Naive thymus-derived CD8-positive, alpha-beta T cell (primary cell): ENCODE measurements at regions not wholly inside any gene's neighbourhood (a gene's known extent, or its start where the extent isn't known, plus 50 kb on each side); places are given as distances from the start of the nearest gene placed in this dataset.
"Not testable (repeated sequence)": the region's sequence is repeated elsewhere in the genome, so short reads cannot be mapped to it uniquely, and the experiment has no call there.

Experiments used
- ATAC-seq, 2 donors: fragments of 150-1000 bp; cut with Tn5 transposase in 1 of 2; sonication (Bioruptor Pico), chemical (Tn5 transposase) in 1 of 2; 1 replicate in 1 of 2; 2 replicates in 1 of 2; pipeline ENCODE4 v1.10.0; 2021; ENCODE audit warnings: mild to moderate bottlenecking in 2 of 2, moderate library complexity in 2 of 2
- POLR2A ChIA-PET: fragments of 350-600 bp; sonication (Branson Sonifier 250); formaldehyde crosslinking; loops from one replicate; lab custom pipeline; 2021; ENCODE audit warnings: antibody characterized with exemption; lab: Charles Lee
- DNase-seq, 10 donors: peaks; one replicate each; pipeline versions ENCODE4 v3.0.0 to v3.0.0-alpha.2; 2020 to 2022
- H3K27ac Mint-ChIP-seq, 10 donors: one replicate each; pipeline ENCODE4 v1.8.0; 2020 to 2022; ENCODE audit warnings: mild to moderate bottlenecking in 10 of 10, mixed read lengths in 10 of 10, moderate library complexity in 4 of 10, inconsistent platforms in 1 of 10
- H3K27me3 Mint-ChIP-seq, 5 donors: one replicate each; pipeline ENCODE4 v1.8.0; 2021 to 2022; ENCODE audit warnings: mixed read lengths in 5 of 5
- H3K36me3 Mint-ChIP-seq, 3 donors: one replicate each; pipeline ENCODE4 v1.8.0; 2020 to 2022; ENCODE audit warnings: mixed read lengths in 3 of 3, mild to moderate bottlenecking in 2 of 3, inconsistent platforms in 1 of 3
- H3K4me1 Mint-ChIP-seq, 4 donors: one replicate each; pipeline ENCODE4 v1.8.0; 2021 to 2022; ENCODE audit warnings: mixed read lengths in 4 of 4
- H3K4me3 Mint-ChIP-seq, 10 donors: one replicate each; pipeline ENCODE4 v1.8.0; 2020 to 2022; ENCODE audit warnings: mild to moderate bottlenecking in 10 of 10, mixed read lengths in 10 of 10, moderate library complexity in 6 of 10, inconsistent platforms in 1 of 10
- H3K9me3 Mint-ChIP-seq, 9 donors: one replicate each; pipeline ENCODE4 v1.8.0; 2020 to 2022; ENCODE audit warnings: mixed read lengths in 9 of 9, mild to moderate bottlenecking in 3 of 9, inconsistent platforms in 1 of 9, moderate library complexity in 1 of 9

GRCh38 chr7:73161727-73162126 is 75.9 kb upstream of the SPDYE9 start:
- not testable (repeated sequence) for H3K27ac Mint-ChIP-seq, H3K4me3 Mint-ChIP-seq

GRCh38 chr7:73157169-73157661 is 71.4 kb upstream of the SPDYE9 start:
- DNase-seq, H3K4me1 Mint-ChIP-seq, ATAC-seq, H3K36me3 Mint-ChIP-seq, H3K4me3 Mint-ChIP-seq, H3K9me3 Mint-ChIP-seq, H3K27me3 Mint-ChIP-seq, POLR2A ChIA-PET, H3K27ac Mint-ChIP-seq: not testable (repeated sequence)

More at GRCh38 chr7:73161727-73162126, 75.9 kb upstream of the SPDYE9 start:
- H3K9me3 Mint-ChIP-seq, H3K27me3 Mint-ChIP-seq, H3K36me3 Mint-ChIP-seq, POLR2A ChIA-PET, ATAC-seq, DNase-seq, H3K4me1 Mint-ChIP-seq: not testable (repeated sequence)

DNA sequence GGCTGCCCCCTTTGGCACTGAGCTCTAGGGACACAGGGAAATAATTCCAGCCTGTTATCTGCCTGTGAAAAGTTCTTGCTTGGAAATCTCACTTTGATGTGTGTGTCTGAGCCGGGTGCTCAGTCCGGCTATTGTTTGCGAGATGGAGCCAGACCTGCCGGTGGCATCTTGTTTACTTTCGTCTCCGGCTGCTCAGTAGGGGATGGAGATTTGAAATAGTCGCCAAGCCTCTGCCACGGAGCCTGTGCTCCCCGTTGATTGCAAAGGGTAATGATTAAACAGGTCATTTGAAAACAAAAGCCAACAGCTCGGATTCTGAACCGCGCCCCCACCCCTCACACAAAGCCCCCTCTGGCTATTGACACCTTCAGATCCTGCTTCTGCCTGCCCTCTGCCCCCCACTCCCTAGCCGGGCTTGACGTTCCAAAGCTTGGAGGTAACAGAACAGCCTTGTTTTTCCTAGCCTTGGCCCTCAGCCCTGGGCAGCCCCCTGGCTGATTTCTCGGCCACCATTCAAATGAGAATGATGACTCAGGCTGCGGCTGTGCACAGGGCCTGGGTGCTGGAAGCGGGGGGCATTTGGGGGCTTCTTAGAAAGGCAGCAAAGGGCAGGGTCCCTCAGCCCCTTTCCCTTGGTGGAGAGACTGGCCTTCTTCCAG is 70.8 kb upstream of the SPDYE9 start:
- H3K27ac Mint-ChIP-seq, result peak overlapping the region in 1 of 10 donors; percentile 94
- ATAC-seq, H3K9me3 Mint-ChIP-seq, H3K36me3 Mint-ChIP-seq, H3K27me3 Mint-ChIP-seq, DNase-seq, H3K4me3 Mint-ChIP-seq, H3K4me1 Mint-ChIP-seq: not testable (repeated sequence)
- POLR2A ChIA-PET, result interaction anchor here (0.7 kb wide), 1 partner anchor 527 kb away, joined by 3 read pairs; no protein-coding TSS in a partner anchor

DNA sequence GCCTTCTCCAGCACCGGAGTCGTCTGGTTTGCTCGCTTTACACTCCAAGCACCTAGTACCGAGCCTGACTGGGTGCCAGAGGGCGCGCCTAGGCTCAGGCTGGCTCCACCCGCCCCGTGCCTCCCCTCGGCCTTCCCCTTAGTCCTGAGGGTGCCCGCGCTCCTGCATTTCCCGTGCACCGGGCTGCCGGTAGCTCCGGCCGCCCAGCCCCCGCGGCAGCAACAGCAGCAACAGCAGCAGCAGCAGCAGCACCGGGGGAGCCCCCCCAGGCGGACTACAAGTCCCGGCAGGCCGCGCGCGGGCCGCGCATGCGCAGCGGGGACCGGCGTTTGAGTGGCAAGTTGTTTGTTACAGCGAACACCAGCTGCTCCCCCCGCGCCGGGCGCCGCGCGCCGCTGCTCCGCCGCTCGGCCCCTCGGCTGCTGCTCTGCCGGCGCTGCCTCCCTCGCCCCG is 68.8 kb upstream of the SPDYE9 start:
- H3K4me1 Mint-ChIP-seq, H3K9me3 Mint-ChIP-seq, H3K36me3 Mint-ChIP-seq, H3K27me3 Mint-ChIP-seq, POLR2A ChIA-PET: not testable (repeated sequence)
- Mint-ChIP-seq H3K4me3 (peak overlapping the region; percentile 56 to 86 (median 76)), H3K27ac (peak overlapping the region in 5 of 10 donors; percentile 36 to 72 (median 61))
- ATAC-seq (peak; percentile 91 to 92), DNase-seq (peak; percentile 65 to 94 (median 81))

DNA sequence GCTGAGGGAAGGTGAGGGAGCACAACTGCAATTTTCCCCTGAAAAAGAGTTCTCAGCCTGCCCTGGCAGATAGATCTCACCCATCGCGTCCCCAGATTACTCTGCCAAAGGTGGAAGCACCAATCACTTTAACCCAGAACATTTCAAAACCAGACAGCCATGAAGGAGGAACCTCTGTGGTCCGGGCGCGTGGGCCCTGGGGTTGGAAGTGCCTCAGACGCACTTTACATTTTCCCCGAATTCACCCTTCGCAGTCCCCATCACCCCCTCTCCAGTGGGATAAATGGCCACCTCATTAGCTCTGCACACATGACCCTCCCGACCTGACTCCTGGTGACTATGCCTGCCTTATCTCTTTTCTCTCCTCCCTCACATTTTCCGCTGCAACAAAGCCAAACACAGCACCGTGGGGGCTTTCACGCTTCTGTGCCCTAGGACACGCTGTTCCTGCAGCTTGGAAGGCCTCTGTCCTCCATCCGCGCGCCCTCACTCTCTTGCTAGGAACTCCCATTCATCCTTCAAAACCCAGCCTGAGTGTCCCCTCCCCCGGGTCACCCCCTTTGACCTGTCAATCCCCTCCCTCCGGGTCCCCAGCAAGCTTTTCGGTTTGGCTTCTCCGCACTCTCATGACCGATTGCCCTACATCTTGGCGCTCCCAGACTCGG is 68.2 kb upstream of the SPDYE9 start:
- H3K4me3 Mint-ChIP-seq, result peak overlapping the region in 5 of 10 donors; percentile 67 to 86 (median 79)
- POLR2A ChIA-PET, H3K27ac Mint-ChIP-seq, H3K9me3 Mint-ChIP-seq, H3K36me3 Mint-ChIP-seq, ATAC-seq, H3K4me1 Mint-ChIP-seq, H3K27me3 Mint-ChIP-seq: not testable (repeated sequence)
- DNase-seq, result peak in 1 of 10 donors; percentile 3

- H3K4me1 Mint-ChIP-seq, H3K4me3 Mint-ChIP-seq, H3K9me3 Mint-ChIP-seq, H3K27ac Mint-ChIP-seq, ATAC-seq, H3K27me3 Mint-ChIP-seq, POLR2A ChIA-PET, H3K36me3 Mint-ChIP-seq, DNase-seq: not testable (repeated sequence)
Measured at GRCh38 chr7:73148570-73148969, 62.7 kb upstream of the SPDYE9 start.

- H3K36me3 Mint-ChIP-seq, H3K27me3 Mint-ChIP-seq, H3K9me3 Mint-ChIP-seq, ATAC-seq, H3K4me1 Mint-ChIP-seq, H3K27ac Mint-ChIP-seq, POLR2A ChIA-PET, H3K4me3 Mint-ChIP-seq: not testable (repeated sequence)
- peak in 1 of 10 donors; percentile 21 for DNase-seq
Measured at GRCh38 chr7:73147681-73148080, 61.8 kb upstream of the SPDYE9 start.

DNA sequence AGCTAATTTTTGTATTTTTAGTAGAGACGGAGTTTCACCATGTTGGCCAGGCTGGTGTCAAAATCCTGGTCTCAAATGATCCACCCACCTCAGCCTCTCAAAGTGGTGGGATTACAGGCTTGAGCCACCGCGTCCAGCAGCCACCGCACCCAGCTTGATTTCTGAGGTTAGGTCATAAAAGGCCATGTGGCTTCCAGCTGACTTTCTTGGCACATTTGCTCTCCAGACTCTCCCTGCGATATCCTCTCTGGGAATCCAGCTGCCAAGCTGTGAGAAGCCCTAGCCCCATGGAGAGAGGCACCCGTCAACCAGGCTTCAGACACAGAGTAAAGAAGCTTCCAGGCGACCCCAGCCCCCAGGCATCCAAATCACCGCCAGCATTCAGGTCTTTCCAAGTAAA is 58.2 kb upstream of the SPDYE9 start:
- H3K4me1 Mint-ChIP-seq, ATAC-seq, POLR2A ChIA-PET, DNase-seq, H3K27me3 Mint-ChIP-seq, H3K36me3 Mint-ChIP-seq, H3K27ac Mint-ChIP-seq, H3K9me3 Mint-ChIP-seq, H3K4me3 Mint-ChIP-seq: not testable (repeated sequence)

GRCh38 chr7:73137922-73138321 is 52.1 kb upstream of the SPDYE9 start:
- ATAC-seq, DNase-seq, POLR2A ChIA-PET: not testable (repeated sequence)

More at GRCh38 chr7:73137922-73138321, 52.1 kb upstream of the SPDYE9 start:
- H3K36me3 Mint-ChIP-seq, H3K27me3 Mint-ChIP-seq, H3K9me3 Mint-ChIP-seq, H3K4me3 Mint-ChIP-seq, H3K27ac Mint-ChIP-seq, H3K4me1 Mint-ChIP-seq: not testable (repeated sequence)
